ENCODE measurements at regions not wholly inside any gene's neighbourhood (a gene's known extent, or its start where the extent isn't known, plus 50 kb on each side); places are given as distances from the start of the nearest gene placed in this dataset.

DNA sequence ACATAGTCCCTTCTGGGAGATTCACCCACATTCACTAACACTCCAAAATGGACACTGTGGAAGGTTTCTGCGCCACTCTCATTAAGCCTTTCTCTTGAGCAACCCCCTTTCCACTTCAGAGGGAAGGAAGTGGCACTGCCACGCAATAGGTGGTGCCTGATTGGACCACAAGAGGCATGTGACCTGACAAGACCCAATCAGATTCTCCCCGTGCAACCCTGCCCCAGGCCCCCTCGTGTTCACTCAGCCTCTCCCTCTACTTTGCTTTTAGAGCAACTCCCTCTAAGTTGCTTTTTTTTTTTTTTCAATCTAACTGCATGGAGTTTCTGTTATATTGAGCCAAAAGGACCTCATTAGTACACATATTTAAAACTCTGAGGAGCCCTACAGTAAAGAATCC lies 158.0 kb downstream of the EN1 start:
- TF ChIP-seq, protein P1, sequence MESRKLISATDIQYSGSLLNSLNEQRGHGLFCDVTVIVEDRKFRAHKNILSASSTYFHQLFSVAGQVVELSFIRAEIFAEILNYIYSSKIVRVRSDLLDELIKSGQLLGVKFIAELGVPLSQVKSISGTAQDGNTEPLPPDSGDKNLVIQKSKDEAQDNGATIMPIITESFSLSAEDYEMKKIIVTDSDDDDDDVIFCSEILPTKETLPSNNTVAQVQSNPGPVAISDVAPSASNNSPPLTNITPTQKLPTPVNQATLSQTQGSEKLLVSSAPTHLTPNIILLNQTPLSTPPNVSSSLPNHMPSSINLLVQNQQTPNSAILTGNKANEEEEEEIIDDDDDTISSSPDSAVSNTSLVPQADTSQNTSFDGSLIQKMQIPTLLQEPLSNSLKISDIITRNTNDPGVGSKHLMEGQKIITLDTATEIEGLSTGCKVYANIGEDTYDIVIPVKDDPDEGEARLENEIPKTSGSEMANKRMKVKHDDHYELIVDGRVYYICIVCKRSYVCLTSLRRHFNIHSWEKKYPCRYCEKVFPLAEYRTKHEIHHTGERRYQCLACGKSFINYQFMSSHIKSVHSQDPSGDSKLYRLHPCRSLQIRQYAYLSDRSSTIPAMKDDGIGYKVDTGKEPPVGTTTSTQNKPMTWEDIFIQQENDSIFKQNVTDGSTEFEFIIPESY (IDR thresholded peaks at IDR 0.05): no peak
- Histone ChIP-seq H3K27me3 (ENCODE audit: control insufficient read depth in 4 of 4, insufficient read depth in 4 of 4, low read length in 3 of 4) (no peaks in the 10 kb centered on the region), H3K4me3 (ENCODE audit: low read depth in 1 of 3, low read length in 3 of 3) (no peak overlapping the region), H3K9ac (ENCODE audit: low read depth in 1 of 2, low read length in 2 of 2) (no peak overlapping the region), H3K27ac (ENCODE audit: low read depth in 1 of 2, low read length in 2 of 2) (no peak overlapping the region), H3K9me3 (ENCODE audit: control insufficient read depth in 4 of 4, low read length in 3 of 4) (peaks cover 1 to 19% (median 14%) of the 10 kb centered on the region in 4 donors), H3K4me1 (ENCODE audit: control insufficient read depth in 4 of 4, insufficient read depth in 4 of 4, low read length in 3 of 4) (no peaks in the 10 kb centered on the region), H3K36me3 (ENCODE audit: control insufficient read depth in 4 of 4, insufficient read depth in 3 of 4, low read depth in 1 of 4, low read length in 3 of 4) (no peaks in the 10 kb centered on the region)
- no peak for DNase-seq (ENCODE audit: low spot score)
- 78% methylated on average over 4 of the region's 4 CpGs for WGBS

DNA sequence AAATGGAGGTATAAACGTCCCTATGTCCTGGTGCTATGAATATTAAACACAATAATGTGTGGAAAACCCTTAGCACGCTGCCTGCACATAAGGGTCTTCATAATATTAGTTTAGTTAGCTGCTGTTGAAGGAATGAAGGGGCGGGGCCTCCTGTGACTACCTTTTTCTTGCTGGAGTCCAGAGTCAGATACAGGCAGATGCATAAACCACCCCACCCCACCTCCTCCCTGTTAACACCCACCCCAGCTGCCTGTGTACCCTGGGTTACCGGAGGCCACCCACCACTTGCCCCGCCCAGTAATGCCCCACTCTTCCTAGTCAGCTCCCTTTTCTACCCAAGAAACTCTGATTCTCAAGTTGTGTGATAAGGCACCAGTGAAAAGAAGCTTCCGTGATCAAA lies 158.4 kb downstream of the EN1 start:
- Histone ChIP-seq H3K9me3 (ENCODE audit: control insufficient read depth in 4 of 4, low read length in 3 of 4) (peaks cover 1 to 19% (median 14%) of the 10 kb centered on the region in 4 donors), H3K4me1 (ENCODE audit: control insufficient read depth in 4 of 4, insufficient read depth in 4 of 4, low read length in 3 of 4) (no peaks in the 10 kb centered on the region), H3K36me3 (ENCODE audit: control insufficient read depth in 4 of 4, insufficient read depth in 3 of 4, low read depth in 1 of 4, low read length in 3 of 4) (no peaks in the 10 kb centered on the region), H3K27ac (ENCODE audit: low read depth in 1 of 2, low read length in 2 of 2) (no peak overlapping the region), H3K27me3 (ENCODE audit: control insufficient read depth in 4 of 4, insufficient read depth in 4 of 4, low read length in 3 of 4) (no peaks in the 10 kb centered on the region), H3K4me3 (ENCODE audit: low read depth in 1 of 3, low read length in 3 of 3) (no peak overlapping the region), H3K9ac (ENCODE audit: low read depth in 1 of 2, low read length in 2 of 2) (no peak overlapping the region)
- TF ChIP-seq TAF1 (conservative IDR thresholded peaks at IDR 0.05): no peak
- TF ChIP-seq FOXA1 (IDR thresholded peaks at IDR 0.05): no peak
- no peak for TF ChIP-seq SP1 (IDR thresholded peaks at IDR 0.05)
- TF ChIP-seq RXRA (IDR thresholded peaks at IDR 0.05): no peak
- TF ChIP-seq, protein P1 (IDR thresholded peaks at IDR 0.05): no peak
- DNase-seq (ENCODE audit: low spot score): no peak
- 73% methylated on average over 6 of the region's 6 CpGs for WGBS

DNA sequence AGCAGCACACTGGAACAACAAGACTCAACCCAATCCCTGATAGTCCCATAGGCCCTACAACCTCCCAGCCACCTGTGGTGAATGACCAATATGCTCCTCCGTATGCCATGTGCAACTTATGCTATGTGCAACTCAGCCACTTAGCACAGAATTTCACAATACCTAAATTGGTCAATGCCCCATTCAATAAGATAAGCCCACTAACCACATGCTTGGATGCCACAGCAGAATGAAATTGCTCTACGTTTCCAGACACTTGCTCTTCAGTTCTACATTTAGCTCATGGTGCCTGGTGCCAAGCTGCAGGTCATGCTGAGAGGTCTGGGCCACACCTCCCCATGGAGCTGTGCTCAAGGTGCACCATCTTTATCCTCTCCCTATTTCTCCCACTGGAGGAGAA lies 159.8 kb downstream of the EN1 start:
- no peak for DNase-seq (ENCODE audit: low spot score)
- Histone ChIP-seq H3K9ac (ENCODE audit: low read depth in 1 of 2, low read length in 2 of 2) (no peak overlapping the region), H3K4me1 (ENCODE audit: control insufficient read depth in 4 of 4, insufficient read depth in 4 of 4, low read length in 3 of 4) (no peaks in the 10 kb centered on the region), H3K27ac (ENCODE audit: low read depth in 1 of 2, low read length in 2 of 2) (no peak overlapping the region), H3K36me3 (ENCODE audit: control insufficient read depth in 4 of 4, insufficient read depth in 3 of 4, low read depth in 1 of 4, low read length in 3 of 4) (no peaks in the 10 kb centered on the region), H3K9me3 (ENCODE audit: control insufficient read depth in 4 of 4, low read length in 3 of 4) (peaks cover 1 to 14% (median 13%) of the 10 kb centered on the region in 4 donors), H3K27me3 (ENCODE audit: control insufficient read depth in 4 of 4, insufficient read depth in 4 of 4, low read length in 3 of 4) (no peaks in the 10 kb centered on the region), H3K4me3 (ENCODE audit: low read depth in 1 of 3, low read length in 3 of 3) (no peak overlapping the region)
- 56% methylated on average over 2 of the region's 2 CpGs for WGBS
- TF ChIP-seq GABPA (IDR thresholded peaks at IDR 0.05 in 1 of 2, conservative IDR thresholded peaks at IDR 0.05 in 1 of 2) (no peak), NR2F2 (IDR thresholded peaks at IDR 0.05) (no peak), TAF1 (conservative IDR thresholded peaks at IDR 0.05) (no peak), HNF4G (IDR thresholded peaks at IDR 0.05) (no peak), HNF4A (conservative IDR thresholded peaks at IDR 0.05) (no peak), EGR1 (IDR thresholded peaks at IDR 0.05; ENCODE audit: low read depth in 2 of 2) (no peak), RXRA (IDR thresholded peaks at IDR 0.05) (no peak), FOXA1 (IDR thresholded peaks at IDR 0.05) (no peak)
- TF ChIP-seq, protein P2, sequence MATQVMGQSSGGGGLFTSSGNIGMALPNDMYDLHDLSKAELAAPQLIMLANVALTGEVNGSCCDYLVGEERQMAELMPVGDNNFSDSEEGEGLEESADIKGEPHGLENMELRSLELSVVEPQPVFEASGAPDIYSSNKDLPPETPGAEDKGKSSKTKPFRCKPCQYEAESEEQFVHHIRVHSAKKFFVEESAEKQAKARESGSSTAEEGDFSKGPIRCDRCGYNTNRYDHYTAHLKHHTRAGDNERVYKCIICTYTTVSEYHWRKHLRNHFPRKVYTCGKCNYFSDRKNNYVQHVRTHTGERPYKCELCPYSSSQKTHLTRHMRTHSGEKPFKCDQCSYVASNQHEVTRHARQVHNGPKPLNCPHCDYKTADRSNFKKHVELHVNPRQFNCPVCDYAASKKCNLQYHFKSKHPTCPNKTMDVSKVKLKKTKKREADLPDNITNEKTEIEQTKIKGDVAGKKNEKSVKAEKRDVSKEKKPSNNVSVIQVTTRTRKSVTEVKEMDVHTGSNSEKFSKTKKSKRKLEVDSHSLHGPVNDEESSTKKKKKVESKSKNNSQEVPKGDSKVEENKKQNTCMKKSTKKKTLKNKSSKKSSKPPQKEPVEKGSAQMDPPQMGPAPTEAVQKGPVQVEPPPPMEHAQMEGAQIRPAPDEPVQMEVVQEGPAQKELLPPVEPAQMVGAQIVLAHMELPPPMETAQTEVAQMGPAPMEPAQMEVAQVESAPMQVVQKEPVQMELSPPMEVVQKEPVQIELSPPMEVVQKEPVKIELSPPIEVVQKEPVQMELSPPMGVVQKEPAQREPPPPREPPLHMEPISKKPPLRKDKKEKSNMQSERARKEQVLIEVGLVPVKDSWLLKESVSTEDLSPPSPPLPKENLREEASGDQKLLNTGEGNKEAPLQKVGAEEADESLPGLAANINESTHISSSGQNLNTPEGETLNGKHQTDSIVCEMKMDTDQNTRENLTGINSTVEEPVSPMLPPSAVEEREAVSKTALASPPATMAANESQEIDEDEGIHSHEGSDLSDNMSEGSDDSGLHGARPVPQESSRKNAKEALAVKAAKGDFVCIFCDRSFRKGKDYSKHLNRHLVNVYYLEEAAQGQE (IDR thresholded peaks at IDR 0.05): no peak
- TF ChIP-seq, protein P3, sequence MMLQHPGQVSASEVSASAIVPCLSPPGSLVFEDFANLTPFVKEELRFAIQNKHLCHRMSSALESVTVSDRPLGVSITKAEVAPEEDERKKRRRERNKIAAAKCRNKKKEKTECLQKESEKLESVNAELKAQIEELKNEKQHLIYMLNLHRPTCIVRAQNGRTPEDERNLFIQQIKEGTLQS (IDR thresholded peaks at IDR 0.05): no peak

Measured in liver (tissue), 7 donors.